ENCODE measurements at regions not wholly inside any gene's neighbourhood (a gene's known extent, or its start where the extent isn't known, plus 50 kb on each side); places are given as distances from the start of the nearest gene placed in this dataset.

DNA sequence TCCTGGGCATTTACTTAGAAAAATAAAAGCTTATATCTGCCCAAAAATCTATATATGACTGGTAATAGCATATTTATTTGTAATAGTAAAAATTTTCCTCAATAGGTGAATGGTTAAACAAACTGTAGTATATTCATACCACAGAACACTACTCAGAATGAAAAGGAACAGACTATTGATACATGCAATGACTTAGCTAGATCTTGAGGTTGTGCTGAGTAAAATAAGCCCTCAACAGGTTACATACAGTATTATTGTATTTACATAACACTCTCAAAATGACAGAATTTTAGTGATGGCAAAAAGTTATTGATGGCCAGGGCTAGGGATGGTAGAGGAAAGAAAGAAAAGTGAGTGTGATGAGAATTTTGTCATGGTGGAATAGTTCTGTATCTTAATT, 178.4 kb downstream of the BMP4 start:
- TF ChIP-seq, protein P1, sequence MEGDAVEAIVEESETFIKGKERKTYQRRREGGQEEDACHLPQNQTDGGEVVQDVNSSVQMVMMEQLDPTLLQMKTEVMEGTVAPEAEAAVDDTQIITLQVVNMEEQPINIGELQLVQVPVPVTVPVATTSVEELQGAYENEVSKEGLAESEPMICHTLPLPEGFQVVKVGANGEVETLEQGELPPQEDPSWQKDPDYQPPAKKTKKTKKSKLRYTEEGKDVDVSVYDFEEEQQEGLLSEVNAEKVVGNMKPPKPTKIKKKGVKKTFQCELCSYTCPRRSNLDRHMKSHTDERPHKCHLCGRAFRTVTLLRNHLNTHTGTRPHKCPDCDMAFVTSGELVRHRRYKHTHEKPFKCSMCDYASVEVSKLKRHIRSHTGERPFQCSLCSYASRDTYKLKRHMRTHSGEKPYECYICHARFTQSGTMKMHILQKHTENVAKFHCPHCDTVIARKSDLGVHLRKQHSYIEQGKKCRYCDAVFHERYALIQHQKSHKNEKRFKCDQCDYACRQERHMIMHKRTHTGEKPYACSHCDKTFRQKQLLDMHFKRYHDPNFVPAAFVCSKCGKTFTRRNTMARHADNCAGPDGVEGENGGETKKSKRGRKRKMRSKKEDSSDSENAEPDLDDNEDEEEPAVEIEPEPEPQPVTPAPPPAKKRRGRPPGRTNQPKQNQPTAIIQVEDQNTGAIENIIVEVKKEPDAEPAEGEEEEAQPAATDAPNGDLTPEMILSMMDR (IDR thresholded peaks at IDR 0.05) = no peak
- TF ChIP-seq EP300 (IDR thresholded peaks at IDR 0.05) = no peak
- no peak for TF ChIP-seq POLR2A (IDR thresholded peaks at IDR 0.05)
